ENCODE measurements at regions not wholly inside any gene's neighbourhood (a gene's known extent, or its start where the extent isn't known, plus 50 kb on each side); places are given as distances from the start of the nearest gene placed in this dataset.

- peak overlapping the region; percentile 29 for H3K4me3 Mint-ChIP-seq
- no peaks in the 10 kb centered on the region for H3K27me3 ChIP-seq (ENCODE audit: control insufficient read depth, insufficient read depth, low read length)
- peaks cover 20% of the 10 kb centered on the region for H3K4me1 ChIP-seq (ENCODE audit: control insufficient read depth, insufficient read depth, low read length)
- H3K4me1 Mint-ChIP-seq = peaks cover 41 to 48% of the 10 kb centered on the region in 2 donors
- no peaks in the 10 kb centered on the region for H3K36me3 ChIP-seq (ENCODE audit: control insufficient read depth, insufficient read depth, low read length)
- no peak for TF ChIP-seq CTCF (IDR thresholded peaks at IDR 0.05)
- ATAC-seq = no peak
- no peak overlapping the region for H3K4me3 ChIP-seq (ENCODE audit: low read length)
- no peaks in the 10 kb centered on the region for H3K36me3 Mint-ChIP-seq
- H3K9me3 Mint-ChIP-seq = no peaks in the 10 kb centered on the region
- no peak for DNase-seq
- no peaks in the 10 kb centered on the region for H3K9me3 ChIP-seq (ENCODE audit: control insufficient read depth, insufficient read depth, low read length)
- 94% methylated on average over 6 of the region's 6 CpGs for WGBS (ENCODE audit: insufficient coverage)
- H3K27ac ChIP-seq (ENCODE audit: low read length) = no peak overlapping the region
- intact Hi-C loops (cut with micrococcal nuclease) = no loop called here
- no peaks in the 10 kb centered on the region for H3K27me3 Mint-ChIP-seq (ENCODE audit: low read depth in 2 of 2)
- H3K27ac Mint-ChIP-seq = peak overlapping the region in 1 of 2 donors; percentile 95
These were observed 1316.3 kb downstream of the TMEM121 start for GRCh38 chr14:106842687-106843086.

- Histone ChIP-seq H3K36me3 (ENCODE audit: control insufficient read depth, insufficient read depth, low read length) (no peaks in the 10 kb centered on the region), H3K27ac (ENCODE audit: low read length) (peak overlapping the region; percentile 78), H3K4me3 (ENCODE audit: low read length) (peak overlapping the region; percentile 80), H3K27me3 (ENCODE audit: control insufficient read depth, insufficient read depth, low read length) (no peaks in the 10 kb centered on the region), H3K9me3 (ENCODE audit: control insufficient read depth, insufficient read depth, low read length) (no peaks in the 10 kb centered on the region), H3K4me1 (ENCODE audit: control insufficient read depth, insufficient read depth, low read length) (peaks cover 20% of the 10 kb centered on the region)
- no peaks in the 10 kb centered on the region for H3K27me3 Mint-ChIP-seq (ENCODE audit: low read depth in 2 of 2)
- peak overlapping the region; percentile 99 for H3K4me3 Mint-ChIP-seq
- WGBS (ENCODE audit: insufficient coverage) = 25% methylated on average over 6 of the region's 6 CpGs
- ATAC-seq (no peak), DNase-seq (peak in 1 of 2 donors; percentile 32)
- no peaks in the 10 kb centered on the region for H3K9me3 Mint-ChIP-seq
- intact Hi-C loops (cut with micrococcal nuclease) = no loop called here
- no peak for TF ChIP-seq CTCF (IDR thresholded peaks at IDR 0.05)
- H3K4me1 Mint-ChIP-seq = peaks cover 45 to 54% of the 10 kb centered on the region in 2 donors
- H3K36me3 Mint-ChIP-seq = no peaks in the 10 kb centered on the region
- peak overlapping the region; percentile 93 to 95 for H3K27ac Mint-ChIP-seq
These were observed 1317.0 kb downstream of the TMEM121 start for GRCh38 chr14:106843386-106843785.

GRCh38 chr14:106843951-106844483, 1317.6 kb downstream of the TMEM121 start:
- H3K9me3 ChIP-seq (ENCODE audit: control insufficient read depth, insufficient read depth, low read length) = no peaks in the 10 kb centered on the region
- no peaks in the 10 kb centered on the region for H3K9me3 Mint-ChIP-seq
- H3K27ac ChIP-seq (ENCODE audit: low read length) = peak overlapping the region; percentile 78
- H3K4me3 Mint-ChIP-seq = peak overlapping the region; percentile 99
- peaks cover 20% of the 10 kb centered on the region for H3K4me1 ChIP-seq (ENCODE audit: control insufficient read depth, insufficient read depth, low read length)
- no peaks in the 10 kb centered on the region for H3K36me3 ChIP-seq (ENCODE audit: control insufficient read depth, insufficient read depth, low read length)
- no peaks in the 10 kb centered on the region for H3K27me3 Mint-ChIP-seq (ENCODE audit: low read depth in 2 of 2)
- ATAC-seq = peak; percentile 26 to 53 (median 30)
- no peaks in the 10 kb centered on the region for H3K27me3 ChIP-seq (ENCODE audit: control insufficient read depth, insufficient read depth, low read length)
- no peaks in the 10 kb centered on the region for H3K36me3 Mint-ChIP-seq
- TF ChIP-seq CTCF (IDR thresholded peaks at IDR 0.05) = no peak
- H3K4me3 ChIP-seq (ENCODE audit: low read length) = peak overlapping the region; percentile 80
- DNase-seq = peak; percentile 30 to 69
- intact Hi-C loops (cut with micrococcal nuclease) = no loop called here
- H3K27ac Mint-ChIP-seq = peak overlapping the region; percentile 93 to 95
- peaks cover 46 to 58% of the 10 kb centered on the region in 2 donors for H3K4me1 Mint-ChIP-seq
- WGBS (ENCODE audit: insufficient coverage) = 0% methylated on average over 13 of the region's 14 CpGs

All from natural killer cell (primary cell).